Peyer's patch (tissue), 4 donors: ENCODE measurements at regions not wholly inside any gene's neighbourhood (a gene's known extent, or its start where the extent isn't known, plus 50 kb on each side); places are given as distances from the start of the nearest gene placed in this dataset.
"Not testable (repeated sequence)": the region's sequence is repeated elsewhere in the genome, so short reads cannot be mapped to it uniquely, and the experiment has no call there.

Experiments used
- DNase-seq, 3 donors: peaks; one replicate each; pipeline ENCODE4 v3.0.0-alpha.2; 2017 to 2019
- H3K27ac ChIP-seq, 4 donors: fragments of 200-600 bp; sonication (generic); one replicate each; pipeline ENCODE4 v1.5.1; 2016 to 2019
- H3K27me3 ChIP-seq, 2 donors: fragments of 200-600 bp; sonication (generic); one replicate each; pipeline ENCODE4 v1.5.1; 2019
- H3K36me3 ChIP-seq, 3 donors: fragments of 200-600 bp; sonication (generic); one replicate each; pipeline ENCODE4 v1.5.1; 2016 to 2019
- H3K4me1 ChIP-seq, 4 donors: fragments of 200-600 bp; sonication (generic); one replicate each; pipeline ENCODE4 v1.5.1; 2016 to 2019
- H3K4me3 ChIP-seq, 4 donors: fragments of 200-600 bp; sonication (generic); 1 replicate in 3 of 4; 2 replicates in 1 of 4; pipeline ENCODE4 v1.5.1; 2016 to 2019; ENCODE audit warnings: mild to moderate bottlenecking in 1 of 4
- H3K9me3 ChIP-seq, 4 donors: fragments of 200-600 bp; sonication (generic); one replicate each; pipeline ENCODE4 v1.5.1; 2016 to 2019; ENCODE audit warnings: mild to moderate bottlenecking in 1 of 4
- POLR2A ChIP-seq, 2 donors: fragments of 450-650 bp; IDR thresholded peaks; one replicate each; pipeline ENCODE4 v1.5.1; 2017; ENCODE audit warnings: antibody characterized with exemption in 2 of 2, mild to moderate bottlenecking in 2 of 2, moderate library complexity in 2 of 2
- small RNA-seq, 2 donors: library from RNA; depleted of rRNA; stranded (forward); fragments of <200 nt; gene quantifications; one replicate each; pipeline ENCODE3, GENCODE V24; 2016
- TF ChIP-seq, protein P1 (sequence below), 6 experiments: fragments of 450-650 bp in 4 of 6; fragments of 200-600 bp in 2 of 6; sonication (generic) in 1 of 6; IDR thresholded peaks; one replicate each; pipeline ENCODE4 v1.5.1; 2017 to 2019; ENCODE audit warnings: antibody characterized with exemption in 6 of 6, mild to moderate bottlenecking in 3 of 6, moderate library complexity in 1 of 6

DNA sequence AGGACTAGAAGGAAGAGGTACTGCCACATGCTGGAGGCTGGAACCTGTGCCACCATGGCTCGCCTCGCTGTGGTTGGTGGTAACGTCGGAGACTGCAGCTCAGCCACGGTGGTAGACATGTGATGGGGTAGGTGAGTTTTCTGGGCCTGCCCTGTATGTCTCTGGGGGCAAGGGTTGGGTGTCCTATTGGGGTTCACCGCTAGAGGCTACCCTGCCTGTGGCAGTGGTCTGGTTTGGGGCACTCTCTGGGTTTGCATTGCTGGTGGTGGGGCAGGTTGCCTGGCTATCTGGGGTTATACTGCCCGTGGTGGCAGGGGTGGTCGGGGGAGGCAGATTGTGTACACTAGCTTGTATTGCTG is 79.3 kb upstream of the KCNJ18 start:
- Histone ChIP-seq H3K9me3 (no peaks in the 10 kb centered on the region), H3K27me3 (no peaks in the 10 kb centered on the region), H3K4me3 (no peak overlapping the region), H3K27ac (no peak overlapping the region), H3K36me3 (no peaks in the 10 kb centered on the region), H3K4me1 (no peaks in the 10 kb centered on the region)
- DNase-seq = no peak
- TF ChIP-seq POLR2A (IDR thresholded peaks at IDR 0.05) = no peak
- TF ChIP-seq, protein P1, sequence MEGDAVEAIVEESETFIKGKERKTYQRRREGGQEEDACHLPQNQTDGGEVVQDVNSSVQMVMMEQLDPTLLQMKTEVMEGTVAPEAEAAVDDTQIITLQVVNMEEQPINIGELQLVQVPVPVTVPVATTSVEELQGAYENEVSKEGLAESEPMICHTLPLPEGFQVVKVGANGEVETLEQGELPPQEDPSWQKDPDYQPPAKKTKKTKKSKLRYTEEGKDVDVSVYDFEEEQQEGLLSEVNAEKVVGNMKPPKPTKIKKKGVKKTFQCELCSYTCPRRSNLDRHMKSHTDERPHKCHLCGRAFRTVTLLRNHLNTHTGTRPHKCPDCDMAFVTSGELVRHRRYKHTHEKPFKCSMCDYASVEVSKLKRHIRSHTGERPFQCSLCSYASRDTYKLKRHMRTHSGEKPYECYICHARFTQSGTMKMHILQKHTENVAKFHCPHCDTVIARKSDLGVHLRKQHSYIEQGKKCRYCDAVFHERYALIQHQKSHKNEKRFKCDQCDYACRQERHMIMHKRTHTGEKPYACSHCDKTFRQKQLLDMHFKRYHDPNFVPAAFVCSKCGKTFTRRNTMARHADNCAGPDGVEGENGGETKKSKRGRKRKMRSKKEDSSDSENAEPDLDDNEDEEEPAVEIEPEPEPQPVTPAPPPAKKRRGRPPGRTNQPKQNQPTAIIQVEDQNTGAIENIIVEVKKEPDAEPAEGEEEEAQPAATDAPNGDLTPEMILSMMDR (IDR thresholded peaks at IDR 0.05) = no peak

GRCh38 chr17:21626987-21627386 is 65.3 kb upstream of the KCNJ18 start:
- not testable (repeated sequence) for H3K9me3 ChIP-seq, DNase-seq, H3K27ac ChIP-seq, H3K4me1 ChIP-seq, H3K27me3 ChIP-seq, H3K36me3 ChIP-seq, H3K4me3 ChIP-seq

Small RNA genes lying in the stretch of these regions (small RNA-seq; reads per million reads assigned to genes)
- gene AC233702.6 = 0 reads per million in 2 donors
- gene AC233702.8 = 0 reads per million in 2 donors
